ENCODE measurements at regions not wholly inside any gene's neighbourhood (a gene's known extent, or its start where the extent isn't known, plus 50 kb on each side); places are given as distances from the start of the nearest gene placed in this dataset.

DNA sequence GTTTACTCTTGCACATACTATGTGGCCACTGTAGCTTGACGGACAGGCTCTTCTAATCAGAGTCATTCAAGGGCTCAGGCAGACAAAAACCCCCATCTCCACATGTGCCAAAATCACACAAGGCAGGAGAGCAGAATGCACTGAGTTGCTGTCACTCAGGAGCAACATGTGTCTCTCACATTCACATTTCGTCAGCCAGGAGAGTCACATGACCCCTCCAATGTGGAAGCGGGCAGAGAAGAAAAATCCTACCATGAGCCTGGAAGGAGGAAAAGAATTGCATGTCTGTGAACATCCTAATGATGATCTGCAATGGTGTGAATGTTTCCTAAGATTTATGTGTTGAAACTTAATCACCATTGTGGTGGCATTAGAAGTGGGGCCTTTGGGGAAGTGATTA is 69.9 kb upstream of the MSX2 start:
- POLR2A ChIA-PET = no interaction called here
- CTCF ChIA-PET = no interaction called here
- intact Hi-C loops (cut with micrococcal nuclease) = no loop called here
- no peak overlapping the region for H2AFZ ChIP-seq (ENCODE audit: low read depth, low read length)
- H3K36me3 ChIP-seq (ENCODE audit: control insufficient read depth in 2 of 2, extremely low read depth in 1 of 2, insufficient read depth in 2 of 2, low read length in 2 of 2) = no peaks in the 10 kb centered on the region
- dilution Hi-C loops (cut with MboI; ENCODE audit: extremely low pct_ligation_motif_present, low sequenced_read_pairs) = no loop called here
- FAIRE-seq (no peak), DNase-seq (ENCODE audit: low read depth, low spot score) (no peak)
- no peak overlapping the region for H3K4me3 ChIP-seq (replicated peaks in 1 of 3; ENCODE audit: insufficient read depth in 1 of 3, low read depth in 1 of 3, low read length in 3 of 3)
- no peaks in the 10 kb centered on the region for H3K9me3 ChIP-seq (replicated peaks; ENCODE audit: control insufficient read depth, insufficient read depth, low read length)
- H3K27ac ChIP-seq (ENCODE audit: insufficient read depth, low read depth, low read length) = no peak overlapping the region
- no TSS peak for BruUV-seq (replicated peaks)
- H4K20me1 ChIP-seq (replicated peaks; ENCODE audit: control insufficient read depth, extremely low read depth, insufficient read depth, low read length) = no peaks in the 10 kb centered on the region
- H3K4me1 ChIP-seq (ENCODE audit: control insufficient read depth, extremely low read depth, insufficient read depth, low read length) = no peaks in the 10 kb centered on the region
- no peaks in the 10 kb centered on the region for H3K9me1 ChIP-seq (replicated peaks; ENCODE audit: control insufficient read depth, extremely low read depth, insufficient read depth, low read length)
- no peak overlapping the region for H3K9ac ChIP-seq (replicated peaks; ENCODE audit: extremely low read depth, insufficient read depth, low read length)
- TF ChIP-seq FOS (IDR thresholded peaks at IDR 0.05; ENCODE audit: borderline replicate concordance, insufficient read depth, low read length) = no peak
- TF ChIP-seq EZH2 (IDR thresholded peaks at IDR 0.05; ENCODE audit: borderline replicate concordance, low read depth, low read length, severe bottlenecking) = no peak
- TF ChIP-seq, protein P1, sequence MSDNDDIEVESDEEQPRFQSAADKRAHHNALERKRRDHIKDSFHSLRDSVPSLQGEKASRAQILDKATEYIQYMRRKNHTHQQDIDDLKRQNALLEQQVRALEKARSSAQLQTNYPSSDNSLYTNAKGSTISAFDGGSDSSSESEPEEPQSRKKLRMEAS (IDR thresholded peaks at IDR 0.05; ENCODE audit: insufficient read depth, insufficient read length) = no peak
- no peak for TF ChIP-seq POLR2AphosphoS5 (IDR thresholded peaks at IDR 0.05; ENCODE audit: insufficient read depth, low read depth, low read length)
- TF ChIP-seq, protein P2, sequence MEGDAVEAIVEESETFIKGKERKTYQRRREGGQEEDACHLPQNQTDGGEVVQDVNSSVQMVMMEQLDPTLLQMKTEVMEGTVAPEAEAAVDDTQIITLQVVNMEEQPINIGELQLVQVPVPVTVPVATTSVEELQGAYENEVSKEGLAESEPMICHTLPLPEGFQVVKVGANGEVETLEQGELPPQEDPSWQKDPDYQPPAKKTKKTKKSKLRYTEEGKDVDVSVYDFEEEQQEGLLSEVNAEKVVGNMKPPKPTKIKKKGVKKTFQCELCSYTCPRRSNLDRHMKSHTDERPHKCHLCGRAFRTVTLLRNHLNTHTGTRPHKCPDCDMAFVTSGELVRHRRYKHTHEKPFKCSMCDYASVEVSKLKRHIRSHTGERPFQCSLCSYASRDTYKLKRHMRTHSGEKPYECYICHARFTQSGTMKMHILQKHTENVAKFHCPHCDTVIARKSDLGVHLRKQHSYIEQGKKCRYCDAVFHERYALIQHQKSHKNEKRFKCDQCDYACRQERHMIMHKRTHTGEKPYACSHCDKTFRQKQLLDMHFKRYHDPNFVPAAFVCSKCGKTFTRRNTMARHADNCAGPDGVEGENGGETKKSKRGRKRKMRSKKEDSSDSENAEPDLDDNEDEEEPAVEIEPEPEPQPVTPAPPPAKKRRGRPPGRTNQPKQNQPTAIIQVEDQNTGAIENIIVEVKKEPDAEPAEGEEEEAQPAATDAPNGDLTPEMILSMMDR (IDR thresholded peaks at IDR 0.05; ENCODE audit: extremely low read depth in 1 of 2, insufficient read depth in 1 of 2, low read depth in 1 of 2, low read length in 2 of 2) = no peak
- TF ChIP-seq MYC (IDR thresholded peaks at IDR 0.05; ENCODE audit: low read depth, low read length) = no peak
- no peak for TF ChIP-seq POLR2A (IDR thresholded peaks at IDR 0.05; ENCODE audit: low read depth, low read length)
- TF ChIP-seq GATA2 (IDR thresholded peaks at IDR 0.05; ENCODE audit: insufficient read depth, insufficient read length, low read depth, low read length) = no peak
- no peak for TF ChIP-seq JUN (IDR thresholded peaks at IDR 0.05; ENCODE audit: borderline replicate concordance, insufficient read depth, insufficient read length, low read depth)
- no peaks in the 10 kb centered on the region for H3K79me2 ChIP-seq (ENCODE audit: control insufficient read depth, insufficient read depth, low read length)
- no peaks in the 10 kb centered on the region for H3K27me3 ChIP-seq (ENCODE audit: control insufficient read depth in 2 of 2, insufficient read depth in 2 of 2, low read length in 2 of 2)
- no peak overlapping the region for H3K4me2 ChIP-seq (ENCODE audit: insufficient read depth, low read length)
